DMS 273 (cell line): ENCODE measurements at regions not wholly inside any gene's neighbourhood (a gene's known extent, or its start where the extent isn't known, plus 50 kb on each side); places are given as distances from the start of the nearest gene placed in this dataset.
"Not testable (repeated sequence)": the region's sequence is repeated elsewhere in the genome, so short reads cannot be mapped to it uniquely, and the experiment has no call there.

Source experiments
- DNase-seq: peaks from one replicate; lab custom pipeline; 2025; ENCODE audit not compliant: unreplicated experiment; lab: John Stamatoyannopoulos, UW

DNA sequence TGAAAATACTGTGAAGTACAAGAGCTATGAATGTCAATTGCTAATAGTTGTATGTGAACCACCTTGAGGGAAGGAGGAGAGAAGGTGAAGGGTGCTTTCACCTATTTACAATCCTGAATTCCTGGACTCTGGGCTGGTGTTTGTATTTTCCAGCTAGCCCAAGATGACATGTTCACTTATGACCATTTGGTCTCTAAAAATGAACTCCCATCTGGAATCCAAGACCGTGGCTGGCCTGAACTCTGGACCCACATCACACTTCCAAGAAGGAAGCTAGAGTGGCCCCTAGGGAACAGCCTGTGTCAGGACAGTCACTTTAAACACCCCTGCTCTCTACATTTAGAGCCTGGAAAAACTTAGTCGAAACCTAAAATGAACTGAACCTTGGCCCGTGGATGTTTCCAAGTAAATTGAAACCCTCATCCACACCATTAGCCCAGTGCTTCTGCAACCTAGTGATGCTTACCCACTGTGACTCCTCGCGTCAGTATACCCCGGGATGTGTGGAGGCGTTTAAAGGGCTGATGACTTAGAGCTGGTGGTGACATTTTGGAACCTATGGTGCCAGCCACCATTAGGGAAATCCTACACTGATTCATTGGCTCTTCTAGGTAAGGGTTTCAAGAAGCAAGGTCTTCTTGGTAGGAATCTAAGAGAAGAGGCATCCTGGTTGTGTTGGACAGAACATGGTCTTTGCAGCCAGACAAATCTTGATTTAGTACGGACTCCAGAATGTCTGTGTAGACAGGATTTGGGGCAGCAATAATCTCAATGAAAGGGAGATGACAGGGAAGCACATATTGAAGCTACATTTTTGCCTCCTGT, 171.5 kb upstream of the IRF2BP2 start:
- peak; percentile 35 for DNase-seq

GRCh38 chr1:234780531-234781162, 170.7 kb upstream of the IRF2BP2 start:
- DNase-seq: no peak

GRCh38 chr1:234780112-234780511, 170.1 kb upstream of the IRF2BP2 start:
- no peak for DNase-seq

GRCh38 chr1:234779600-234779999, 169.6 kb upstream of the IRF2BP2 start:
- DNase-seq: not testable (repeated sequence)

GRCh38 chr1:234779160-234779538, 169.2 kb upstream of the IRF2BP2 start:
- DNase-seq: peak; percentile 38

- no peak for DNase-seq
These were observed 168.5 kb upstream of the IRF2BP2 start for GRCh38 chr1:234778221-234779159.

- no peak for DNase-seq
These were observed 167.9 kb upstream of the IRF2BP2 start for GRCh38 chr1:234777856-234778220.

DNA sequence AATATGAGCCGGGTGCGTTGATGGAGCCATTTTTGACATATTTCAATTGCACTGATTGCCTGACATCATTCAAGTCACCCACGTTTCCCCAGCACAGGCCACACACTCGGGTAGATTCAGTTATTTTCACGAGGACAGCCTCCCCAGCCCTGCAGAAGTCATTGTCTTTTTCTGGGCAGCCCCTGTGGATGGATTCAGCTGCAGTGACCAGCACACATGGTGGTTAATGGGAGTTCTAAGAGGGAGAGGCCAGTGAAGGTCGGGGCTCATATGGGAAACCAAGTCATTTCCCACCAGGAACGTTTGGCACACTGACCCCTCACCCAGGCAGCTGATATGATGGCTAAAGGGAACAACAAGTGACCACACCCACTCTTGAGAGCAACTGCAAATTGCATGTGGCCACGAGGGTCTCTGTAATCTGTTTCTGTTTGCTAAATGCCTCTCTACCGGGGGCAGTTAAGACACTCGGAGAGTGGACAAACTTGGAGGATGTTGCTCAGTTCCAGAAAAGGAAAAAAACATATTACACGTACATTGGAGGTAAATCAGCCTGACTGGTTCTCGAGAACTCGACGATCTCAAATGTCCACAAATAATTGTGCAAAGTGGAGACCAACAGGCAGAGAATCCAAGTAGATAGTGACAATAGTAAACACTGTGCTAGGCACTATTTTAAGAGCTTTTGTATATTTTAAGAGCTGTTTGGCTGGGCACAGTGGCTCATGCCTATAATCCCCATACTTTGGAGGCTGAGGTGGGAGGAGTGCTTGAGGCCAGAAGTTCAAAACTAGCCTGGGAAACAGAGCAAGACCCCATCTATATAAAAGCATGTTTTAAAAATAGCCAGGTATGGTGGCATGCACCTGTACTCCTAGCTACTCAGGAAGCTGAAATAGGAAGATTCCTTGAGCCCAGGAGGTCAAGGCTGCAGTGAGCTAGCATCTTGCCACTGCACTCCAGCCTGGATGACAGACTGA, 167.2 kb upstream of the IRF2BP2 start:
- peak; percentile 29 for DNase-seq

- peak; percentile 27 for DNase-seq
These were observed 166.4 kb upstream of the IRF2BP2 start for GRCh38 chr1:234776256-234776875.

DNA sequence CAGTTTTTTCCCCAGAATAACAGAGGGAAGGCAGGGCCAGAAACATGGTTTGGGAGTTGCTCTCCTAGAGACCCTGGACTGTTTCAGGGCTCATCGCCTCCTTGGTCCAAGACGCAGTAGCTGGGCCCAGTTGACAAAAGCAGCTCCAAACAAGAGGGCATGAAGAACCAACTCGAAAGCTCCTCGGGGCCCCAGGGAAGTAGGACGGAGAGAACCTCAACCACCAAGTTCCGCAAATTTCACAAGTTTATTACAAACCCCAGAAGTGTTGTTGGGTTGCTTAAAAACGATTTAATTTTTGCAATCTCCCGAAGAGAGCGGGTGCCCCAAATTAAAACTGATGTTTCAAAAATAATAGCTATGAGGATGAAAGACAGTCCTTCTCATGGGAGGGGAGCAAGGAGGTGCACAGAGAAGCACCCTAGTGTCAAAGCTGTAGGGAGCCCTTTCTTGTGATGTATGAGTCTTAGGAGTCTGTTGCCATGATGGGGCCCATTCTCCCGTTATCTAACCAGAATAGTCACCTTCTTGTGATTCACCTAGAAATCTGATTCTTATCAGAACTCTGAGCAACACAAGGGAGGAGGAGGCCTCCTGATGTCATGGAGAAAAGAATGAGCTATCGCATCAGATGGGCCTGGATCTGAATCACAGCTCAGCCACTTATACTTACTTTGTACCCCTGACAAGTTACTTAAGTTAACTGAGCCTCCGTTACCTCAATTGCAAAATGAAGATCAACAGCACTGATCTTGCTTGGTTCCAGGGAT, 165.7 kb upstream of the IRF2BP2 start:
- no peak for DNase-seq

- no peak for DNase-seq
These were observed 165.0 kb upstream of the IRF2BP2 start for GRCh38 chr1:234774971-234775370.

DNA sequence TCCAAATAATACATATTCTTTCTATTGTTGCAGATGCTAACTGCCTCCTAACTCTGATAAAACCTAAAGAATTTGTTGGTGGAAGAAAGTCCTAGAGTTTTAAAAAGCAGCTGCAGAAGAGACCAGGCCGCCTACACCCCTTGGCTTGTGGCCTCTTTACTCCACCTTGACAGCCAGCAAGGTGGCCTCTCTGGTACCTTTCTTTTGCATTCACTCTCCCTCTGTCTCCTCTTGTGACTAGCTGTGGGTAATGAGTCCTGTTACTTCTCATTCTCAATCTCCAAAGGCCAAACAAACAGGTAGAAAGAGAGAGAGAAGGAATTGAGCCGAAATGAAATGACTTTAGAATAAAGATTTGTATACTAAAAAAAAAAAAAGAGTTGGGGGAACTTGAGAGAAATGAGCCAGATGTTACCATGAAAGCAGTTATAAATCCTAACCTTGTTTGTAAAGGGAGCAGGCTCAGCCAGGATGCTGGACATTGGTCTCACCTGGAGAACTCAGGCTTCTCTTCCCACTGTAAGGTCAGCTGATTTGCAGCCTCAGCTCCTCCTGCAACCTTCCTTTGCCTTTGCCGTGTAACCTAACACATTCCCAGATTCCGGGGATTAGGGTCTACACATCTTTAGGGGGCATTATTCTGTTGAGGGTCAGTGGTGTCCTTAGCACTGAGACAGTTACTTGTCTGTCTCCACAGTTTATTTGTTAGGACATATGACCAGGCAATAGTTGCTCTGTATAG, 164.1 kb upstream of the IRF2BP2 start:
- DNase-seq: no peak

DNA sequence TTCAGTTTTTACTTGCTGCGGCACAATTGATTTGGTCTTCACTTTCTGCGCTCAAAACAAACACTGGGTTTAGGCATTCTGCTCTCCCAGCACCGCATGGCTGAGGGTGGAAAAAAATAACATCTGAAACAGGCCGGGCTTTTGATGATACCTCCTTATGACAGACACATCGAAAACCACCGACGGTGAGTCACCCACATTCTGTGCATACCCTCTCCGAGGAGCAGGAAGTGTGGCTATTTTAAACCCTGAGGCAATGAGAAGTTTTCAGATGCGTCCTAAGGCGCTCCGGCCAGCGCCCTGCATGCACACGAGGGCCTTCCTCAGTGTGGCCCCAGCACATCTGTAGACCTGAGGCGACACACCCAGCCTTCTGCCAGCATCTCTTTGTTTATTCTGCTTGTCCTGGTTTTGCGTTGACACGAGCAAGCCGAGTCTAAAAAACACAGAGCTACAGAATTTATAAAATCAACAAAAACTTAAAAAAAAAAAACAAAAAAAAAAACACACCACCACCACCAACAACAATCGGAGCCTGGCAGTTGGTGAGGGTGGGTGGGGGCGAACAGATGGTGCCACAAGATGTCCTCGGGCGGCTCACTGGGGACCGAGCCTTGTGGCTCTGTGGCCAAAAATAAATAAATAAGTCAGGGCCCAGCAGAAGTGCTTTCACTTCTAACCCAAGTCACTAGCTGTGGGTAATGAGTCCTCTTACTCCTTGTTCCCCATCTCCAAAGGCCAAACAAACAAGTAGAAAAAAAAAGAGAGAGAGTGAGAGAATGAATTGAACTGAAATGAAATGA, 162.6 kb upstream of the IRF2BP2 start:
- DNase-seq: peak; percentile 86

- DNase-seq: peak; percentile 68
These were observed 161.8 kb upstream of the IRF2BP2 start for GRCh38 chr1:234771642-234772344.

- no peak for DNase-seq
These were observed 161.1 kb upstream of the IRF2BP2 start for GRCh38 chr1:234770924-234771540.

GRCh38 chr1:234769986-234770795, 160.2 kb upstream of the IRF2BP2 start:
- DNase-seq: no peak
